ENCODE measurements at regions not wholly inside any gene's neighbourhood (a gene's known extent, or its start where the extent isn't known, plus 50 kb on each side); places are given as distances from the start of the nearest gene placed in this dataset.

DNA sequence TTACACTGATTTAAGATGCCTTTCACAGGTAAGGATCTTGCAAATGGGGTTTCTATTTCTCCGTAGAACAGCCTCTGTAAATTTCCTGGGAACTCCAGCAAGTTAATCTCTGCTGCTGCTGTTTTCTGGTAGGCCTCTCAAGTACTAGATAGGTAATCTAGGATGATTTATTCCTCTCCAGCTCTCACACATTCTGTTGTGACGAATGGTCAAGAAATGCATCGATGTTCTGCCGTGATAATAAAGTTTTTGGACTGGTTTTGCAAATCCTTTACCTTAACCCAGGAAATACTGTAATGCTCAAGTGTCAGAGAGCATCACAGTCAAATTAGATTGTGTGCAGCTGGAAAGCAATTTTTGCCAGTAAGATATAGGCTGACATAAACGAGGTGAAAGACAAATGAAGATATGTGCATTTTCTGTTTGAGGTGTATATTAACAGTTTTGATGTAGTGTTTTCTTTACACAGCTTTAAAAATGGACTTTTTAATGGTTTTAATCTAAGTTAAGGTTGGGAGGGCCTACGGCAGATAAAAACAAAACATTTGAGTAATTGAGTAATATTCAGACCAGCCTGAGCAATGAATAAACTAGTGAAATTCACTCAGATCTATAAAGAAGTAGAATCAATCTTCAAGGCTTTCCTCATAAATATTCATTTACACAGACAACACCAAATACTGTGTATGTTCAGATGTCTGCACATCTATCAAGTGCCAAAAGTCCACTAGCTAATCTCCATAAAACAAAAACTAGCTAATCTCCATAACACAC is 300.6 kb upstream of the EDIL3 start:
- H3K27ac ChIP-seq = no peak overlapping the region
- intact Hi-C loops (cut with DNase I) = no loop called here
- no peaks in the 10 kb centered on the region for H3K27me3 ChIP-seq
- WGBS, 2 donors = 64 to 78% methylated on average over 6 of the region's 6 CpGs
- no peaks in the 10 kb centered on the region for H3K4me1 ChIP-seq
- no peak for DNase-seq
- no peak overlapping the region for H3K4me3 ChIP-seq
- no peaks in the 10 kb centered on the region for H3K9me3 ChIP-seq
- TF ChIP-seq POLR2AphosphoS5 (IDR thresholded peaks at IDR 0.05) = no peak
- TF ChIP-seq POLR2A (IDR thresholded peaks at IDR 0.05) = no peak
- TF ChIP-seq EP300 (IDR thresholded peaks at IDR 0.05) = no peak
- TF ChIP-seq, protein P1, sequence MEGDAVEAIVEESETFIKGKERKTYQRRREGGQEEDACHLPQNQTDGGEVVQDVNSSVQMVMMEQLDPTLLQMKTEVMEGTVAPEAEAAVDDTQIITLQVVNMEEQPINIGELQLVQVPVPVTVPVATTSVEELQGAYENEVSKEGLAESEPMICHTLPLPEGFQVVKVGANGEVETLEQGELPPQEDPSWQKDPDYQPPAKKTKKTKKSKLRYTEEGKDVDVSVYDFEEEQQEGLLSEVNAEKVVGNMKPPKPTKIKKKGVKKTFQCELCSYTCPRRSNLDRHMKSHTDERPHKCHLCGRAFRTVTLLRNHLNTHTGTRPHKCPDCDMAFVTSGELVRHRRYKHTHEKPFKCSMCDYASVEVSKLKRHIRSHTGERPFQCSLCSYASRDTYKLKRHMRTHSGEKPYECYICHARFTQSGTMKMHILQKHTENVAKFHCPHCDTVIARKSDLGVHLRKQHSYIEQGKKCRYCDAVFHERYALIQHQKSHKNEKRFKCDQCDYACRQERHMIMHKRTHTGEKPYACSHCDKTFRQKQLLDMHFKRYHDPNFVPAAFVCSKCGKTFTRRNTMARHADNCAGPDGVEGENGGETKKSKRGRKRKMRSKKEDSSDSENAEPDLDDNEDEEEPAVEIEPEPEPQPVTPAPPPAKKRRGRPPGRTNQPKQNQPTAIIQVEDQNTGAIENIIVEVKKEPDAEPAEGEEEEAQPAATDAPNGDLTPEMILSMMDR (IDR thresholded peaks at IDR 0.05) = no peak
- no peaks in the 10 kb centered on the region for H3K36me3 ChIP-seq

DNA sequence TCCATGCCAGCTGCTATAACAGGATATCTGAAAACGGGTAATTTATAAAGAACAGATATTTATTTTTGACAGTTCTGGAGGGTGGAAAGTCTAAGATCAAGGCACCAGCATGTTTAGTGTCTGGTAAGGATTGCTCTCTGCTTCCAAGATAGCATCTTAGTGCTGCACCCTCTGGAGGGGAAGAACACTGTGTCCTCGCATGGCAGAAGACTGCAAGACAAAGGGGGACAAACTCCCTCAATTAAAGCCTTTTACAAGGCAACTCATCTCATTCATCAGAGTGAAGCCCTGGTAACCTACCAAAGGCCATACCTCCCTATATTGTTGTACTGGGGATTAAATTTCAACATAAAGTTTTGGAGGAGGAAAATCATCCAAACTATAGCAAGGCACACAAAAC is 298.9 kb upstream of the EDIL3 start:
- intact Hi-C loops (cut with DNase I) = no loop called here
- 81 to 88% methylated on average over 2 of the region's 2 CpGs for WGBS, 2 donors
- DNase-seq = no peak
- TF ChIP-seq, protein P1 (IDR thresholded peaks at IDR 0.05) = no peak
- TF ChIP-seq POLR2A (IDR thresholded peaks at IDR 0.05) = no peak
- TF ChIP-seq EP300 (IDR thresholded peaks at IDR 0.05) = no peak
- TF ChIP-seq POLR2AphosphoS5 (IDR thresholded peaks at IDR 0.05) = no peak
- H3K36me3 ChIP-seq = no peaks in the 10 kb centered on the region
- no peaks in the 10 kb centered on the region for H3K27me3 ChIP-seq
- H3K4me3 ChIP-seq = no peak overlapping the region
- H3K27ac ChIP-seq = no peak overlapping the region
- H3K9me3 ChIP-seq = no peaks in the 10 kb centered on the region
- no peaks in the 10 kb centered on the region for H3K4me1 ChIP-seq

DNA sequence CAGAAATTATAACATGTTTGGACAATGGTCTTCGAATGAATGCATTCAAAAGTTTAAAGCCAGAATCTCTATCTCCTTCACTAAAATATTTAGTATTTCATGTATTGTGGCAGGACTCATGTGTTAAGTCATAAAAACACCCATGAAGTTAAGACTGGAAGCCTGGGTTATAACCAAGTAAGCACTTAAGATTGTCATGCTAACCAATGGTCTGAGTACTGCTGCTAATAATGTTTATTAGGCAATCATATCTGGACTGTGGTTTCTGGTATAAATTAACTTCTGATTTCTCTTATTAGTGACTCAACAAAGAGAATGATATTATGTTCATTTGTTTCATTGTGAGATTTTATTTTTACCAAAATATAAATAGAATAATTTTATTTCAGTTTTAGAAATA is 297.9 kb upstream of the EDIL3 start:
- Histone ChIP-seq H3K36me3 (no peaks in the 10 kb centered on the region), H3K9me3 (no peaks in the 10 kb centered on the region), H3K4me3 (no peak overlapping the region), H3K27me3 (no peaks in the 10 kb centered on the region), H3K27ac (no peak overlapping the region), H3K4me1 (no peaks in the 10 kb centered on the region)
- intact Hi-C loops (cut with DNase I) = no loop called here
- WGBS, 2 donors = 69 to 84% methylated on average over 1 of the region's 1 CpG
- no peak for TF ChIP-seq POLR2AphosphoS5 (IDR thresholded peaks at IDR 0.05)
- TF ChIP-seq POLR2A (IDR thresholded peaks at IDR 0.05) = no peak
- no peak for TF ChIP-seq EP300 (IDR thresholded peaks at IDR 0.05)
- TF ChIP-seq, protein P1 (IDR thresholded peaks at IDR 0.05) = no peak
- no peak for DNase-seq

DNA sequence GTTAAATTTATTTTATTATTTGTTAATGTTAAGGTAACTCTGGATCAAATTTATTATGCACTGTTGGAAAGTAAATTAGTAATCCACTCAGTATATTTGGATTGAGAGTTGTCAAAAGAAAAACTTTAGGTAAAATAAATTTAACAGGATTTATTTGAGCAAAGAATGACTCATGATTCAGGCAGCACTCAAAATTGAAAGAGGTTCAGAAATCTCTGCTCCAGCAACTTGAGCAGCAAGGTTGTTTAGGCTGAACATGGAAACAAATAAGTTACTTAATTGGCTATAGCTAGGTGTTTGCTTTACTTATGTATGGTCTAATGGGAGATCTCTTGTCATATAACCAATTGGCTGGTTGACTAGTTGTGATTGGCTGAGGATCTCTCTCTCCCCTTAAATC is 296.2 kb upstream of the EDIL3 start:
- H3K27ac ChIP-seq = no peak overlapping the region
- TF ChIP-seq POLR2A (IDR thresholded peaks at IDR 0.05) (no peak), POLR2AphosphoS5 (IDR thresholded peaks at IDR 0.05) (no peak), EP300 (IDR thresholded peaks at IDR 0.05) (no peak)
- TF ChIP-seq, protein P1 (IDR thresholded peaks at IDR 0.05) = no peak
- H3K4me1 ChIP-seq = no peaks in the 10 kb centered on the region
- H3K27me3 ChIP-seq = no peaks in the 10 kb centered on the region
- intact Hi-C loops (cut with DNase I) = no loop called here
- no peaks in the 10 kb centered on the region for H3K9me3 ChIP-seq
- no peak for DNase-seq
- H3K4me3 ChIP-seq = no peak overlapping the region
- no peaks in the 10 kb centered on the region for H3K36me3 ChIP-seq

- 78 to 84% methylated on average over 3 of the region's 3 CpGs for WGBS, 2 donors
- Histone ChIP-seq H3K9me3 (no peaks in the 10 kb centered on the region), H3K36me3 (no peaks in the 10 kb centered on the region), H3K27ac (no peak overlapping the region), H3K27me3 (no peaks in the 10 kb centered on the region), H3K4me3 (no peak overlapping the region), H3K4me1 (no peaks in the 10 kb centered on the region)
- no peak for DNase-seq
- TF ChIP-seq POLR2A (IDR thresholded peaks at IDR 0.05) = no peak
- TF ChIP-seq POLR2AphosphoS5 (IDR thresholded peaks at IDR 0.05) = no peak
- no peak for TF ChIP-seq EP300 (IDR thresholded peaks at IDR 0.05)
- TF ChIP-seq, protein P1 (IDR thresholded peaks at IDR 0.05) = no peak
- intact Hi-C loops (cut with DNase I) = no loop called here
Observed at GRCh38 chr5:84673785-84674184, 289.1 kb upstream of the EDIL3 start.

All from sigmoid colon (tissue), 6 donors.